Endothelial cell (in vitro differentiated cells): ENCODE measurements at regions not wholly inside any gene's neighbourhood (a gene's known extent, or its start where the extent isn't known, plus 50 kb on each side); places are given as distances from the start of the nearest gene placed in this dataset.
"Not testable (repeated sequence)": the region's sequence is repeated elsewhere in the genome, so short reads cannot be mapped to it uniquely, and the experiment has no call there.

Source experiments
- DNase-seq: peaks from one replicate; pipeline ENCODE4 v3.0.0; 2021; ENCODE audit warnings: low spot score
- H3K27ac Mint-ChIP-seq: one replicate; pipeline ENCODE4 v1.8.0; 2021; ENCODE audit warnings: mixed read lengths, inconsistent platforms; ENCODE audit not compliant: unreplicated experiment
- H3K27me3 Mint-ChIP-seq: one replicate; pipeline ENCODE4 v1.8.0; 2021; ENCODE audit warnings: mild to moderate bottlenecking, moderate library complexity, mixed read lengths, inconsistent platforms; ENCODE audit not compliant: unreplicated experiment
- H3K36me3 Mint-ChIP-seq: one replicate; pipeline ENCODE4 v1.8.0; 2021; ENCODE audit warnings: mild to moderate bottlenecking, low read depth, mixed read lengths, inconsistent platforms; ENCODE audit not compliant: unreplicated experiment
- H3K4me1 Mint-ChIP-seq: one replicate; pipeline ENCODE4 v1.8.0; 2021; ENCODE audit warnings: mild to moderate bottlenecking, mixed read lengths, inconsistent platforms; ENCODE audit not compliant: unreplicated experiment
- H3K4me3 Mint-ChIP-seq: one replicate; pipeline ENCODE4 v1.8.0; 2021; ENCODE audit warnings: mild to moderate bottlenecking, mixed read lengths, inconsistent platforms; ENCODE audit not compliant: unreplicated experiment
- H3K9me3 Mint-ChIP-seq: one replicate; pipeline ENCODE4 v1.8.0; 2021; ENCODE audit warnings: mixed read lengths, inconsistent platforms; ENCODE audit not compliant: unreplicated experiment
- CTCF ChIP-seq: fragments of 200-600 bp; sonication (generic); IDR thresholded peaks from one replicate; pipeline ENCODE4 v1.5.0; 2021; ENCODE audit warnings: antibody characterized with exemption; ENCODE audit not compliant: unreplicated experiment

- DNase-seq, result no peak
- no peaks in the 10 kb centered on the region for H3K36me3 Mint-ChIP-seq
- no peak overlapping the region for H3K27ac Mint-ChIP-seq
- no peak overlapping the region for H3K4me3 Mint-ChIP-seq
- no peaks in the 10 kb centered on the region for H3K4me1 Mint-ChIP-seq
- no peaks in the 10 kb centered on the region for H3K27me3 Mint-ChIP-seq
- H3K9me3 Mint-ChIP-seq, result peaks cover 4% of the 10 kb centered on the region
- TF ChIP-seq CTCF, result no peak
These were observed 266.2 kb upstream of the RNF32 start for GRCh38 chr7:156374335-156374734.

GRCh38 chr7:156369929-156370328 lies 270.6 kb upstream of the RNF32 start:
- H3K4me1 Mint-ChIP-seq, H3K36me3 Mint-ChIP-seq, DNase-seq, H3K4me3 Mint-ChIP-seq, H3K27me3 Mint-ChIP-seq, H3K9me3 Mint-ChIP-seq, H3K27ac Mint-ChIP-seq: not testable (repeated sequence)

GRCh38 chr7:156368053-156368843 lies 272.3 kb upstream of the RNF32 start:
- Mint-ChIP-seq H3K4me3 (no peak overlapping the region), H3K9me3 (peaks cover 4% of the 10 kb centered on the region), H3K36me3 (no peaks in the 10 kb centered on the region), H3K4me1 (no peaks in the 10 kb centered on the region), H3K27ac (no peak overlapping the region), H3K27me3 (no peaks in the 10 kb centered on the region)
- no peak for TF ChIP-seq CTCF
- no peak for DNase-seq

GRCh38 chr7:156363751-156364150 lies 276.8 kb upstream of the RNF32 start:
- H3K27me3 Mint-ChIP-seq, result peaks cover 2% of the 10 kb centered on the region
- no peak overlapping the region for H3K4me3 Mint-ChIP-seq
- no peaks in the 10 kb centered on the region for H3K9me3 Mint-ChIP-seq
- no peak for DNase-seq
- no peaks in the 10 kb centered on the region for H3K36me3 Mint-ChIP-seq
- TF ChIP-seq CTCF, result no peak
- H3K4me1 Mint-ChIP-seq, result no peaks in the 10 kb centered on the region
- H3K27ac Mint-ChIP-seq, result no peak overlapping the region

- no peaks in the 10 kb centered on the region for H3K9me3 Mint-ChIP-seq
- H3K27ac Mint-ChIP-seq, result no peak overlapping the region
- H3K4me1 Mint-ChIP-seq, result no peaks in the 10 kb centered on the region
- H3K36me3 Mint-ChIP-seq, result no peaks in the 10 kb centered on the region
- H3K4me3 Mint-ChIP-seq, result no peak overlapping the region
- DNase-seq, result no peak
- TF ChIP-seq CTCF, result no peak
- H3K27me3 Mint-ChIP-seq, result peaks cover 4% of the 10 kb centered on the region
These were observed 279.7 kb upstream of the RNF32 start for GRCh38 chr7:156360835-156361234.
